SH-SY5Y (cell line): ENCODE measurements at regions not wholly inside any gene's neighbourhood (a gene's known extent, or its start where the extent isn't known, plus 50 kb on each side); places are given as distances from the start of the nearest gene placed in this dataset.

Experiments used
- GATA2 ChIP-seq: IDR thresholded peaks from 2 replicates; pipeline ENCODE4 v1.6.1; 2011; ENCODE audit warnings: mild to moderate bottlenecking, low read depth, low read length
- GATA3 ChIP-seq: IDR thresholded peaks from 2 replicates; pipeline ENCODE4 v1.6.1; 2011; ENCODE audit warnings: low read depth, mild to moderate bottlenecking, low read length, moderate library complexity

- no peak for TF ChIP-seq GATA2
- TF ChIP-seq GATA3: no peak
These were observed 89.5 kb upstream of the RAB4A start for GRCh38 chr1:229181419-229181818.
